ENCODE measurements at regions not wholly inside any gene's neighbourhood (a gene's known extent, or its start where the extent isn't known, plus 50 kb on each side); places are given as distances from the start of the nearest gene placed in this dataset.

DNA sequence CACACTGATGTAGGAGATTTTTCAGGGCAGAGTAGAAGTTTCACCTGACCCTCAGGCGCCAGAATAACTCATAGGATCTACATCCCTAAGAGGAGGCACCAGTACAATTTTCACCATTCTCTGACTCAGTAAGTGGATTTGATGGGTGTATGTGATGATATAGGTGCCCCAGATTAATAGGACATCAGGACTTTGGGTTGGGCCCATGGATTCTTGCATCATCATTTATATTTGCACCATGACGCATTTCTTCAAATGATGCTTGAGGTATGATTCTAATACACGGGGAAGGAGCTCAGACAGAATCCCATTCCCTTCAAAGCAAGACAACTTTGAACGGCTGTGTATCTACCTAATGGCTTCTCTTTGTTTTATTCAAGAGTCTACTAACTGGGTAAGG is 173.2 kb downstream of the TMEM114 start:
- Histone ChIP-seq H3K4me1 (ENCODE audit: control insufficient read depth in 1 of 2, insufficient read depth in 2 of 2, low read length in 2 of 2) (no peaks in the 10 kb centered on the region), H4K91ac (ENCODE audit: low read depth, low read length) (no peak overlapping the region), H3K23ac (ENCODE audit: low read length) (no peak overlapping the region), H3K79me1 (ENCODE audit: low read length) (no peaks in the 10 kb centered on the region), H3K9me3 (ENCODE audit: insufficient read depth, low read depth, low read length) (peaks cover 1% of the 10 kb centered on the region), H3K27ac (ENCODE audit: low read depth, low read length) (no peak overlapping the region), H2AK5ac (ENCODE audit: low read length) (no peak overlapping the region), H3K36me3 (ENCODE audit: control insufficient read depth in 1 of 2, insufficient read depth in 2 of 2, low read length in 2 of 2) (no peaks in the 10 kb centered on the region), H3K14ac (ENCODE audit: low read length) (no peak overlapping the region), H2AFZ (ENCODE audit: insufficient read depth, low read length, poor library complexity) (no peak overlapping the region), H3K9ac (ENCODE audit: low read length) (no peak overlapping the region), H3K4me2 (ENCODE audit: low read length) (no peak overlapping the region), H3K18ac (ENCODE audit: low read length) (no peak overlapping the region), H2BK5ac (ENCODE audit: low read depth, low read length, poor library complexity) (no peak overlapping the region), H3K4ac (ENCODE audit: low read depth, low read length) (no peak overlapping the region), H4K12ac (ENCODE audit: low read depth, low read length) (no peak overlapping the region), H2BK120ac (ENCODE audit: insufficient read depth, low read length, poor library complexity) (no peak overlapping the region), H3K4me3 (ENCODE audit: low read depth, low read length) (no peak overlapping the region), H2BK12ac (ENCODE audit: low read length) (no peak overlapping the region), H3K79me2 (ENCODE audit: control insufficient read depth, insufficient read depth, low read length, poor library complexity) (no peaks in the 10 kb centered on the region), H3K27me3 (ENCODE audit: insufficient read depth, low read length) (no peaks in the 10 kb centered on the region), H4K8ac (ENCODE audit: low read depth, low read length) (no peak overlapping the region)
- no peak for DNase-seq
- no CpG with 5 or more reads among the region's 4 CpGs for WGBS (ENCODE audit: extremely low coverage, insufficient coverage, insufficient read length)

DNA sequence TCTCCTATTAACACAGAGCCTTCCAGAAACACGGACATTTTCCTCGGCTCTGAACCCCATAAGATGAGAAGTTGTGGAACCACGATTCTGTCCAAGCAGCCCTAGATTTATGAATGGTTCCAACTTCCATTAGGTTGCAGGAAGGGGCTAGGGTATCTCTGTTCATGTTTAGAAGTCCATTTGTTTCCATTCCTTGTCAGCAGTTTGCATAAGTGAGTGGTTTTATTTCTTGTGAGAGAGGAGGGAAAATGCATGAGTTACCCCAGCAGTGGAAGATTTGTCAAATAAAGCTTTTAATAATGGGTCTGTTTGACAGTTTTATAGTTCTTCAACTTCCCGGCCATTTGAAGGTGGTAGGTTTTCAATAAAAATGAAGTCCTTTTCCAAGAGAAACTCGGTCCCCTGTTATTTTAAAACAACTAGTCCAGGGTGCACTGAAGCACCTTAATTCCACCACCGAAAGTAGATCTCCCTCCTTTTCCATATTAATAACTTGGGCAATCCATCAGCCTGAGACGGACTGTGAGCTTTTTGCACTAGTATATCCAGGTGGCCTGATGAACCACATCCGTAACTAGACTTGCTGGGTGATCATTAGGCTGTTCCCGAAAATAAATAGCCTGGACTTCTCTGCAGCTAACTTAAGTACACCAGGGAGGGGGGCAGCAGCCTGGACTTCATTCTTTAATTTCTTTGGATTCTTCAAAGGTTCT is 181.3 kb downstream of the TMEM114 start:
- Histone ChIP-seq H2AFZ (ENCODE audit: insufficient read depth, low read length, poor library complexity) (no peak overlapping the region), H2BK12ac (ENCODE audit: low read length) (no peak overlapping the region), H3K36me3 (ENCODE audit: control insufficient read depth in 1 of 2, insufficient read depth in 2 of 2, low read length in 2 of 2) (no peaks in the 10 kb centered on the region), H2AK5ac (ENCODE audit: low read length) (no peak overlapping the region), H3K79me1 (ENCODE audit: low read length) (no peaks in the 10 kb centered on the region), H3K4ac (ENCODE audit: low read depth, low read length) (no peak overlapping the region), H4K8ac (ENCODE audit: low read depth, low read length) (no peak overlapping the region), H3K23ac (ENCODE audit: low read length) (no peak overlapping the region), H3K27ac (ENCODE audit: low read depth, low read length) (no peak overlapping the region), H2BK120ac (ENCODE audit: insufficient read depth, low read length, poor library complexity) (no peak overlapping the region), H3K4me1 (ENCODE audit: control insufficient read depth in 1 of 2, insufficient read depth in 2 of 2, low read length in 2 of 2) (no peaks in the 10 kb centered on the region), H3K27me3 (ENCODE audit: insufficient read depth, low read length) (no peaks in the 10 kb centered on the region), H3K4me3 (ENCODE audit: low read depth, low read length) (no peak overlapping the region), H2BK5ac (ENCODE audit: low read depth, low read length, poor library complexity) (no peak overlapping the region), H3K9ac (ENCODE audit: low read length) (no peak overlapping the region), H4K91ac (ENCODE audit: low read depth, low read length) (no peak overlapping the region), H3K79me2 (ENCODE audit: control insufficient read depth, insufficient read depth, low read length, poor library complexity) (no peaks in the 10 kb centered on the region), H3K4me2 (ENCODE audit: low read length) (no peak overlapping the region), H3K18ac (ENCODE audit: low read length) (no peak overlapping the region), H3K9me3 (ENCODE audit: insufficient read depth, low read depth, low read length) (no peaks in the 10 kb centered on the region), H3K14ac (ENCODE audit: low read length) (no peak overlapping the region), H4K12ac (ENCODE audit: low read depth, low read length) (no peak overlapping the region)
- no peak for DNase-seq
- no CpG with 5 or more reads among the region's 9 CpGs for WGBS (ENCODE audit: extremely low coverage, insufficient coverage, insufficient read length)

DNA sequence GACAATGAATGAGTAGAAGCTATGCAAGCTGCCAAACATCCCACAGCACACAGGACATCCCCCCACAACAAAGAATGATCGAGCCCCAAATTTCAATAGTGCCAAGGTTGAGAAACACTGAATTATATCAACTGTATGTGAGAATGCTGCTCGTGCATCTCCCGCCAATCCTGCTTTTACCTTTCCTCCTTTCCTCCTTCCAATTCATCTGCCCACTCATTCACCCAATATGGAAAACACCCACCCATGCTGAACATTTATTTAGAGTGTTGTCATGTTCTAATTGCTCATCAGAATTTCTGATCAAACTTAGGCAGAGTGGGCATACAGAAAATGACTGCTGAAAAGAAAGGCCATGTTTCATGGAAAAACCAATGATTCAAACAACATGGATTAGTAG is 183.0 kb downstream of the TMEM114 start:
- no peak overlapping the region for H4K8ac ChIP-seq (ENCODE audit: low read depth, low read length)
- H3K9ac ChIP-seq (ENCODE audit: low read length), result no peak overlapping the region
- no peaks in the 10 kb centered on the region for H3K4me1 ChIP-seq (ENCODE audit: control insufficient read depth in 1 of 2, insufficient read depth in 2 of 2, low read length in 2 of 2)
- no peaks in the 10 kb centered on the region for H3K79me2 ChIP-seq (ENCODE audit: control insufficient read depth, insufficient read depth, low read length, poor library complexity)
- H4K12ac ChIP-seq (ENCODE audit: low read depth, low read length), result no peak overlapping the region
- H2BK5ac ChIP-seq (ENCODE audit: low read depth, low read length, poor library complexity), result no peak overlapping the region
- H3K23ac ChIP-seq (ENCODE audit: low read length), result no peak overlapping the region
- no peak overlapping the region for H2BK120ac ChIP-seq (ENCODE audit: insufficient read depth, low read length, poor library complexity)
- H3K27me3 ChIP-seq (ENCODE audit: insufficient read depth, low read length), result no peaks in the 10 kb centered on the region
- H3K27ac ChIP-seq (ENCODE audit: low read depth, low read length), result no peak overlapping the region
- no peaks in the 10 kb centered on the region for H3K79me1 ChIP-seq (ENCODE audit: low read length)
- no peak overlapping the region for H4K91ac ChIP-seq (ENCODE audit: low read depth, low read length)
- no peaks in the 10 kb centered on the region for H3K36me3 ChIP-seq (ENCODE audit: control insufficient read depth in 1 of 2, insufficient read depth in 2 of 2, low read length in 2 of 2)
- no peak overlapping the region for H2AK5ac ChIP-seq (ENCODE audit: low read length)
- H3K9me3 ChIP-seq (ENCODE audit: insufficient read depth, low read depth, low read length), result no peaks in the 10 kb centered on the region
- H3K18ac ChIP-seq (ENCODE audit: low read length), result no peak overlapping the region
- no peak overlapping the region for H3K14ac ChIP-seq (ENCODE audit: low read length)
- H3K4me2 ChIP-seq (ENCODE audit: low read length), result no peak overlapping the region
- no CpG with 5 or more reads among the region's 3 CpGs for WGBS (ENCODE audit: extremely low coverage, insufficient coverage, insufficient read length)
- no peak overlapping the region for H2AFZ ChIP-seq (ENCODE audit: insufficient read depth, low read length, poor library complexity)
- no peak overlapping the region for H3K4me3 ChIP-seq (ENCODE audit: low read depth, low read length)
- H2BK12ac ChIP-seq (ENCODE audit: low read length), result no peak overlapping the region
- no peak overlapping the region for H3K4ac ChIP-seq (ENCODE audit: low read depth, low read length)
- DNase-seq, result no peak

DNA sequence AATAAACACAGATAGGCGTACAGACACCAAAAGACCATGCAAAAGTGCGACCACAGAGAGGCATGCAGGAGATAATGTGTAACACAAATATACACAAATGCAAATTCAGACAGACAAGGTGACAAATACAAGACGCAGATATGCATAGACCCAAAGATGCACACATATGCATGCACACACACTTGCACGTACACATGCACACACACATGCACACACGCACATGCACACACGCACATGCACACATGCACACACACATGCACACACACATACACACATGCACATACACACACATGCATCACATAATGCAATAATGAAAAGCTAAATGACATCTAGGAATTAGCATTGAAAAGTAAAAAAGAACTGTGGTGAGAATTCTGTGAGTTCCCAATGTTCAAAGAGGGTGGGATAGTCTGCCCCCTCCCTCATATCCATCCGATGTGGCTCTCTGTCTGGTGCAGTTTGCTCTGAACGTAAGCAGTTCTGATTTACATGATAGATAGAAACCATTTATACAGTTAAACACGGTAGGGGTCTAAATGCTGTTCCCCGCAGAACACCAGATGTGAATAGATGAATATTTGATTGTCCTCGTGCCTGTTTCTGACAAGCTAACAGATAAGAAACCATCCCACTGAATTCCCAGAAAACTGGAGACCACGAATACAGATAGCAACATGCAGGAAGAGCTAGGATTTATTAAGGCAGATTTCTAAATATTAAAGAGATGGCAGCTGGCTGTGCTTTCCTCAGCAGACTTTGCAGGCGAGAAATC is 186.1 kb downstream of the TMEM114 start:
- no peak overlapping the region for H3K23ac ChIP-seq (ENCODE audit: low read length)
- no peaks in the 10 kb centered on the region for H3K79me2 ChIP-seq (ENCODE audit: control insufficient read depth, insufficient read depth, low read length, poor library complexity)
- no peak overlapping the region for H3K4me3 ChIP-seq (ENCODE audit: low read depth, low read length)
- no peaks in the 10 kb centered on the region for H3K27me3 ChIP-seq (ENCODE audit: insufficient read depth, low read length)
- no peak for DNase-seq
- no CpG with 5 or more reads among the region's 13 CpGs for WGBS (ENCODE audit: extremely low coverage, insufficient coverage, insufficient read length)
- no peak overlapping the region for H2AFZ ChIP-seq (ENCODE audit: insufficient read depth, low read length, poor library complexity)
- no peak overlapping the region for H3K14ac ChIP-seq (ENCODE audit: low read length)
- H4K8ac ChIP-seq (ENCODE audit: low read depth, low read length), result no peak overlapping the region
- no peak overlapping the region for H4K12ac ChIP-seq (ENCODE audit: low read depth, low read length)
- no peaks in the 10 kb centered on the region for H3K79me1 ChIP-seq (ENCODE audit: low read length)
- no peak overlapping the region for H3K4ac ChIP-seq (ENCODE audit: low read depth, low read length)
- no peaks in the 10 kb centered on the region for H3K9me3 ChIP-seq (ENCODE audit: insufficient read depth, low read depth, low read length)
- H3K9ac ChIP-seq (ENCODE audit: low read length), result no peak overlapping the region
- H2BK12ac ChIP-seq (ENCODE audit: low read length), result no peak overlapping the region
- no peak overlapping the region for H2BK5ac ChIP-seq (ENCODE audit: low read depth, low read length, poor library complexity)
- no peak overlapping the region for H3K4me2 ChIP-seq (ENCODE audit: low read length)
- no peak overlapping the region for H2AK5ac ChIP-seq (ENCODE audit: low read length)
- H3K36me3 ChIP-seq (ENCODE audit: control insufficient read depth in 1 of 2, insufficient read depth in 2 of 2, low read length in 2 of 2), result no peaks in the 10 kb centered on the region
- H3K4me1 ChIP-seq (ENCODE audit: control insufficient read depth in 1 of 2, insufficient read depth in 2 of 2, low read length in 2 of 2), result no peaks in the 10 kb centered on the region
- H3K18ac ChIP-seq (ENCODE audit: low read length), result no peak overlapping the region
- H3K27ac ChIP-seq (ENCODE audit: low read depth, low read length), result no peak overlapping the region
- no peak overlapping the region for H4K91ac ChIP-seq (ENCODE audit: low read depth, low read length)
- H2BK120ac ChIP-seq (ENCODE audit: insufficient read depth, low read length, poor library complexity), result no peak overlapping the region

Measured in trophoblast cell (in vitro differentiated cells and primary cell).